SJSA1 (cell line): ENCODE measurements at regions not wholly inside any gene's neighbourhood (a gene's known extent, or its start where the extent isn't known, plus 50 kb on each side); places are given as distances from the start of the nearest gene placed in this dataset.

Experiments used
- DNase-seq, 2 experiments: peaks; one replicate each; pipeline ENCODE4 v3.0.0-alpha.2; 2015 to 2020; ENCODE audit warnings: low spot score in 2 of 2, low read depth in 1 of 2
- H3K27ac ChIP-seq: fragments of 250-450 bp; sonication (Bioruptor Pico); 2 replicates; pipeline ENCODE4 v1.5.1; 2020; ENCODE audit warnings: mild to moderate bottlenecking, moderate library complexity
- H3K27me3 ChIP-seq: fragments of 250-450 bp; sonication (Bioruptor Pico); replicated peaks from 2 replicates; pipeline ENCODE4 v1.5.1; 2020; ENCODE audit warnings: mild to moderate bottlenecking, moderate library complexity
- H3K36me3 ChIP-seq: fragments of 250-450 bp; sonication (Bioruptor Pico); 2 replicates; pipeline ENCODE4 v1.5.1; 2020; ENCODE audit warnings: mild to moderate bottlenecking
- H3K4me1 ChIP-seq: fragments of 250-450 bp; sonication (Bioruptor Pico); replicated peaks from 2 replicates; pipeline ENCODE4 v1.6.1; 2021; ENCODE audit warnings: mild to moderate bottlenecking
- H3K4me3 ChIP-seq: fragments of 250-450 bp; sonication (Bioruptor Pico); 2 replicates; pipeline ENCODE4 v1.5.1; 2020; ENCODE audit warnings: mild to moderate bottlenecking
- H3K9me3 ChIP-seq: fragments of 250-450 bp; sonication (Bioruptor Pico); replicated peaks from 2 replicates; pipeline ENCODE4 v1.5.1; 2020; ENCODE audit warnings: mild to moderate bottlenecking

GRCh38 chr1:91610789-91611188 is 110.1 kb downstream of the CDC7 start:
- no peak overlapping the region for H3K4me3 ChIP-seq
- no peaks in the 10 kb centered on the region for H3K36me3 ChIP-seq
- H3K27me3 ChIP-seq, result no peaks in the 10 kb centered on the region
- no peak for DNase-seq
- peaks cover 13% of the 10 kb centered on the region for H3K4me1 ChIP-seq
- no peaks in the 10 kb centered on the region for H3K9me3 ChIP-seq
- H3K27ac ChIP-seq, result no peak overlapping the region

DNA sequence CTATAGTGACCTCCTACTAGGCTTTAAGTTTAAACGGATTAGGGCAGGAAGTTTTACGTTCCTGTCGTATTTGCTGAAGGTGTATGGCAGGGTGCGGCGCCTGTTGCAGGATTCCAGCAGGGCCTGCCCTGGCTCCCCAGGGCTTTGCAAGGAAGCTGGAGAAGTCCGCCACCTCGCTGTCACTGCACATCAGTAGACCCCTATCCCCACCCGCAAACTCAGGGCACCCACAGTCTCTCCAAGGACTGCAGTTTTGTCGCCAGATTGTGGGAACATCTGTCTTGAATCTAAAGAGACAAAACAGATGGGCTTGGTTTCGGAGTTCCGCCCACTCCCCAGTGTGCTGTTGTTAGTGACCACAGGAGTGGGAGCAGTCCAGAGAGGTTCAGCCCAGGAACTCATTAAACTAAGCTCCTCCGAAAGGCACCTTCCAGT is 110.8 kb downstream of the CDC7 start:
- Histone ChIP-seq H3K4me3 (no peak overlapping the region), H3K9me3 (no peaks in the 10 kb centered on the region), H3K36me3 (no peaks in the 10 kb centered on the region), H3K27me3 (no peaks in the 10 kb centered on the region), H3K27ac (no peak overlapping the region), H3K4me1 (peaks cover 13% of the 10 kb centered on the region)
- DNase-seq, result no peak

GRCh38 chr1:91613595-91613994 is 112.9 kb downstream of the CDC7 start:
- Histone ChIP-seq H3K27me3 (no peaks in the 10 kb centered on the region), H3K4me3 (no peak overlapping the region), H3K4me1 (peaks cover 13% of the 10 kb centered on the region), H3K36me3 (no peaks in the 10 kb centered on the region), H3K9me3 (no peaks in the 10 kb centered on the region), H3K27ac (no peak overlapping the region)
- DNase-seq, result no peak

GRCh38 chr1:91616712-91617111 is 116.1 kb downstream of the CDC7 start:
- Histone ChIP-seq H3K27me3 (no peaks in the 10 kb centered on the region), H3K36me3 (no peaks in the 10 kb centered on the region), H3K27ac (no peak overlapping the region), H3K4me1 (no peaks in the 10 kb centered on the region), H3K4me3 (no peak overlapping the region), H3K9me3 (no peaks in the 10 kb centered on the region)
- DNase-seq, result no peak

- Histone ChIP-seq H3K27ac (no peak overlapping the region), H3K9me3 (no peaks in the 10 kb centered on the region), H3K27me3 (no peaks in the 10 kb centered on the region), H3K4me3 (no peak overlapping the region), H3K36me3 (no peaks in the 10 kb centered on the region), H3K4me1 (no peaks in the 10 kb centered on the region)
- DNase-seq, result no peak
Observed at GRCh38 chr1:91617285-91617765, 116.7 kb downstream of the CDC7 start.

GRCh38 chr1:91619881-91620280 is 119.2 kb downstream of the CDC7 start:
- H3K4me3 ChIP-seq, result no peak overlapping the region
- no peaks in the 10 kb centered on the region for H3K4me1 ChIP-seq
- no peak for DNase-seq
- no peaks in the 10 kb centered on the region for H3K9me3 ChIP-seq
- no peak overlapping the region for H3K27ac ChIP-seq
- H3K27me3 ChIP-seq, result no peaks in the 10 kb centered on the region
- no peaks in the 10 kb centered on the region for H3K36me3 ChIP-seq

GRCh38 chr1:91621360-91621759 is 120.7 kb downstream of the CDC7 start:
- H3K27me3 ChIP-seq, result no peaks in the 10 kb centered on the region
- no peak overlapping the region for H3K4me3 ChIP-seq
- H3K9me3 ChIP-seq, result no peaks in the 10 kb centered on the region
- no peaks in the 10 kb centered on the region for H3K36me3 ChIP-seq
- no peak for DNase-seq
- H3K4me1 ChIP-seq, result no peaks in the 10 kb centered on the region
- no peak overlapping the region for H3K27ac ChIP-seq

DNA sequence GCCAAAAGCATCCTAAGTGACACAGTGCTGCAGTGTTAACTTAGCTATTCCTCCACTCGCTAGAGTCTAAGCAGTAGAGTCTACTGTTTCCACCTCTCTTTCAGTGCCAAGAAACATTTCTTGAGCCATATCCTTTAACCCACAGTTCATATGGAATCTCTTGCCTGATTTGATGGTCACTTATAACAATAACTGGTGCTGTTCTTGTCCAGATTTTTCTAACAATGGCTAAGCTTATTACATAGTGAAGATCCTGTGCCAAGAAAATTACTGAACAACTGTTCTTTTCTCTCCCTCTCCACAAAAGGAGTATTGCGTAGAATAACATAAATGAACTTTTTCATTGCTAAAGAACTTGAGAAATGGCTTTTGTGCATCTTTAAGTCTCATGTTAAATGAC is 121.3 kb downstream of the CDC7 start:
- no peaks in the 10 kb centered on the region for H3K4me1 ChIP-seq
- no peaks in the 10 kb centered on the region for H3K36me3 ChIP-seq
- no peak overlapping the region for H3K4me3 ChIP-seq
- H3K27ac ChIP-seq, result no peak overlapping the region
- no peaks in the 10 kb centered on the region for H3K27me3 ChIP-seq
- no peak for DNase-seq
- no peaks in the 10 kb centered on the region for H3K9me3 ChIP-seq

GRCh38 chr1:91622616-91623015 is 122.0 kb downstream of the CDC7 start:
- Histone ChIP-seq H3K27me3 (no peaks in the 10 kb centered on the region), H3K27ac (no peak overlapping the region), H3K36me3 (no peaks in the 10 kb centered on the region), H3K4me1 (no peaks in the 10 kb centered on the region), H3K4me3 (no peak overlapping the region), H3K9me3 (no peaks in the 10 kb centered on the region)
- DNase-seq, result no peak

GRCh38 chr1:91623020-91623419 is 122.4 kb downstream of the CDC7 start:
- DNase-seq, result no peak
- Histone ChIP-seq H3K4me3 (no peak overlapping the region), H3K36me3 (no peaks in the 10 kb centered on the region), H3K27me3 (no peaks in the 10 kb centered on the region), H3K9me3 (no peaks in the 10 kb centered on the region), H3K4me1 (no peaks in the 10 kb centered on the region), H3K27ac (no peak overlapping the region)

- Histone ChIP-seq H3K4me3 (no peak overlapping the region), H3K9me3 (no peaks in the 10 kb centered on the region), H3K27me3 (no peaks in the 10 kb centered on the region), H3K4me1 (no peaks in the 10 kb centered on the region), H3K36me3 (no peaks in the 10 kb centered on the region), H3K27ac (no peak overlapping the region)
- no peak for DNase-seq
Observed at GRCh38 chr1:91624331-91624730, 123.7 kb downstream of the CDC7 start.
